ENCODE measurements at regions not wholly inside any gene's neighbourhood (a gene's known extent, or its start where the extent isn't known, plus 50 kb on each side); places are given as distances from the start of the nearest gene placed in this dataset.
"Not testable (repeated sequence)": the region's sequence is repeated elsewhere in the genome, so short reads cannot be mapped to it uniquely, and the experiment has no call there.

DNA sequence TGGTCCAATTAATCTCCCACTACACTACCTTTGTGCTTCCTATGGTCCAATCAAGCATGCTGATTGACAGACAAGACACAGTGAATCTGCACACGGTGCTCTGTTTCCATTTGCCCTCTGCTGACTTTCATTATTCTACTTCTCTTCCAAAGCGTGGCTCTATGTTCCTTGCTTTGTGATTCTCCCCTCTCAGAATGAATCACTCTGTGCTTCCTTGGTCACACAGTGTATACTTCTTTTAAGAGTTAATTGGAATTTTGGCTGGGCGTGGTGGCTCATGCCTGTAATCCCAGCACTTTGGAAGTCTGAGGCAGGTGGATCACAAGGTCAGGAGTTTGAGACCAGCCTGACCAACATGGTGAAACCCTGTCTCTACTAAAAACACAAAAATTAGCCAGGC lies 65.1 kb upstream of the SLC44A3 start:
- not testable (repeated sequence) for TF ChIP-seq EZH2 (IDR thresholded peaks at IDR 0.05; ENCODE audit: insufficient read depth, poor library complexity, severe bottlenecking); EZH2phosphoT487 (IDR thresholded peaks at IDR 0.05; ENCODE audit: insufficient read depth, low read depth)
